AG09319 (cell line): ENCODE measurements at regions not wholly inside any gene's neighbourhood (a gene's known extent, or its start where the extent isn't known, plus 50 kb on each side); places are given as distances from the start of the nearest gene placed in this dataset.

Source experiments
- DNase-seq: peaks from one replicate; pipeline ENCODE4 v3.0.0-alpha.2; 2010; ENCODE audit warnings: low read depth; ENCODE audit errors: extremely low read depth
- CTCF ChIP-seq: IDR thresholded peaks from 2 replicates; pipeline ENCODE4 v1.5.1; 2011; ENCODE audit warnings: low read depth, mild to moderate bottlenecking, inconsistent platforms, low read length, moderate library complexity

GRCh38 chr20:60509407-60509806 is 551.2 kb downstream of the CDH26 start:
- no peak for TF ChIP-seq CTCF
- DNase-seq: no peak

DNA sequence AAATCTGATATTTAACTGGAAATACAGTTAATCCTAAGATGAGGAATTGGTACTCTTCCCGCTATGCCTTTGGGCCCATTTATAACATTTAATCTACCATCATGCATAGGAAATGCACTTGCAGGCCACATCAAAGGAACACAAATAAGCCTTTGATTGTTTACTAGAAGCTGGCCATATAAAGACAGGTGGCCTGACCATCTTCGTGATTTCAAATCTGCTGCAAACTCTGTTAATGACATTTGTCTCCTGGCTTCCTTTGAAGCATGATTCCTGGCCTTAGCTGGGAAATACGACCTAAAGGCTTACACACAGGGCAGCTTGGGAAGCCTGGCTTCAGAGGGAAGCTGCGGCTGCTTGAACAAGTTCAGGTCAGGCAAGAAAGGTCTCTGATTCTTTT is 552.1 kb downstream of the CDH26 start:
- no peak for DNase-seq
- no peak for TF ChIP-seq CTCF

DNA sequence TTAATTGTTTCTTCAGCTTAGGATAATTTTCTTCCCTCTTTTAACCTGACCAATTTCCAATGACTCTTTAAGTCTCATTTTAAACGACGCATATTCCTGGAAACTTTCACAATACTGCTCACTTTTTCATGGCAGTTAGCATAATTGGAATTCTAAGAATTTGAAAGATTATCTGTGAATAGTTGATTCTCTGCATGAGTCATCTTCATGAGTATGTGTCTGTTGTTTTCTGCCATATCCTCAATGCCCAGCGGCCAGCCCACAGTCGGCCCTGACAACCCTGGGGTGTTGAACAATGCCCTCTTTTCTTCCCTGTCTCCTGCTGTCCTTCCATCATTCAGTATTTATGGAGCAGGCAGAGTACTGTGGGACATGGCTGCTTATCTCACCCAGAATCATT is 554.2 kb downstream of the CDH26 start:
- DNase-seq: no peak
- no peak for TF ChIP-seq CTCF

DNA sequence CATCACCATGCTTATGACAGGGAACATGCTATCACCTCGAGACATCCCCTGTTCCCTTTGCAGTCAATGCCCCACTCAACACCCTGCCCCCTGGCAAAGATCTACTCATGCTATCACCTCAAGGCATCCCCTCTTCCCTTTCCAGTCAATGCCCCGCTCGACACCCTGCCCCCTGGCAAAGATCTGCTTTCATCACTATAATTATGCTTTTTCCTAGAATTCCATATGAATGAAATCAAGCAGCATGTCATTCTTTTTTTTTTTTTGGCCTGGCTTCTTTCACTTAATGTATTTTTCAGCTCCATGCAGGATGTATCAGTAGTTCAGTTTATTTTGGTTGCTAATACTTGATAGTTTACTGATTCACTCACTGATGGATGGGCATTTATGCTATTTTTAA is 554.9 kb downstream of the CDH26 start:
- TF ChIP-seq CTCF: no peak
- DNase-seq: no peak

- TF ChIP-seq CTCF: no peak
- DNase-seq: no peak
Observed at GRCh38 chr20:60516442-60516841, 558.2 kb downstream of the CDH26 start.

GRCh38 chr20:60518022-60518421 is 559.8 kb downstream of the CDH26 start:
- DNase-seq: no peak
- TF ChIP-seq CTCF: no peak

DNA sequence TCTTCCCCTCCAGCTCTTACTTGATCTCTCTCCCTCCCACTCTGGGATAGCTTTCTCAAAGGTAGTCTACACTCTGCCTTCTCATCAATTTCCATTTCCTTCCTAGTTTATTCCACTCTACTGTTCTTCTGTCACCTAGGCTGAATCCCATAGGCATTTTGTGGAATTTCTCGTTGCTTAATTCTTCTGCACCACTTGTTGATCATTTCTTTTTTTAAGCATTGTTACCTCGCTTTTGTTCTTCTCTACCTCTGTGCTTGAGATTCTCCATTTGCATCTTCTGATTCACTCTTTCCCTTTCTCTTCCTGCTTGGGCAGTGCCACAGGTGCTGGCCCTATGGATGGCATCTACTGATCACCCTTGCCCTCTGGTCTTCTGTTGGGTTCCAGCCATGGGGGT is 567.2 kb downstream of the CDH26 start:
- no peak for DNase-seq
- TF ChIP-seq CTCF: no peak
